Endothelial cell (in vitro differentiated cells): ENCODE measurements at regions not wholly inside any gene's neighbourhood (a gene's known extent, or its start where the extent isn't known, plus 50 kb on each side); places are given as distances from the start of the nearest gene placed in this dataset.
A peak's percentile ranks its signal among the peaks of the same experiment; 100 is the strongest.

Experiments
- DNase-seq: peaks from one replicate; pipeline ENCODE4 v3.0.0; 2021; ENCODE audit warnings: low spot score
- H3K27ac Mint-ChIP-seq: one replicate; pipeline ENCODE4 v1.8.0; 2021; ENCODE audit warnings: mixed read lengths, inconsistent platforms; ENCODE audit not compliant: unreplicated experiment
- H3K27me3 Mint-ChIP-seq: one replicate; pipeline ENCODE4 v1.8.0; 2021; ENCODE audit warnings: mild to moderate bottlenecking, moderate library complexity, mixed read lengths, inconsistent platforms; ENCODE audit not compliant: unreplicated experiment
- H3K36me3 Mint-ChIP-seq: one replicate; pipeline ENCODE4 v1.8.0; 2021; ENCODE audit warnings: mild to moderate bottlenecking, low read depth, mixed read lengths, inconsistent platforms; ENCODE audit not compliant: unreplicated experiment
- H3K4me1 Mint-ChIP-seq: one replicate; pipeline ENCODE4 v1.8.0; 2021; ENCODE audit warnings: mild to moderate bottlenecking, mixed read lengths, inconsistent platforms; ENCODE audit not compliant: unreplicated experiment
- H3K4me3 Mint-ChIP-seq: one replicate; pipeline ENCODE4 v1.8.0; 2021; ENCODE audit warnings: mild to moderate bottlenecking, mixed read lengths, inconsistent platforms; ENCODE audit not compliant: unreplicated experiment
- H3K9me3 Mint-ChIP-seq: one replicate; pipeline ENCODE4 v1.8.0; 2021; ENCODE audit warnings: mixed read lengths, inconsistent platforms; ENCODE audit not compliant: unreplicated experiment
- CTCF ChIP-seq: fragments of 200-600 bp; sonication (generic); IDR thresholded peaks from one replicate; pipeline ENCODE4 v1.5.0; 2021; ENCODE audit warnings: antibody characterized with exemption; ENCODE audit not compliant: unreplicated experiment

- Mint-ChIP-seq H3K36me3 (no peaks in the 10 kb centered on the region), H3K27ac (no peak overlapping the region), H3K4me3 (no peak overlapping the region), H3K27me3 (no peaks in the 10 kb centered on the region), H3K4me1 (peaks cover 10% of the 10 kb centered on the region), H3K9me3 (no peaks in the 10 kb centered on the region)
- TF ChIP-seq CTCF: peak; percentile 47
- DNase-seq: peak; percentile 54
Measured at GRCh38 chr11:33970984-33971466, 79.1 kb upstream of the LMO2 start.

GRCh38 chr11:33967451-33967850 is 75.6 kb upstream of the LMO2 start:
- no peaks in the 10 kb centered on the region for H3K27me3 Mint-ChIP-seq
- H3K4me3 Mint-ChIP-seq: no peak overlapping the region
- H3K36me3 Mint-ChIP-seq: no peaks in the 10 kb centered on the region
- H3K4me1 Mint-ChIP-seq: peaks cover 6% of the 10 kb centered on the region
- no peak overlapping the region for H3K27ac Mint-ChIP-seq
- no peak for TF ChIP-seq CTCF
- H3K9me3 Mint-ChIP-seq: no peaks in the 10 kb centered on the region
- no peak for DNase-seq

- DNase-seq: no peak
- Mint-ChIP-seq H3K9me3 (no peaks in the 10 kb centered on the region), H3K27me3 (no peaks in the 10 kb centered on the region), H3K27ac (no peak overlapping the region), H3K4me1 (peaks cover 4% of the 10 kb centered on the region), H3K36me3 (no peaks in the 10 kb centered on the region), H3K4me3 (no peak overlapping the region)
- no peak for TF ChIP-seq CTCF
Measured at GRCh38 chr11:33965032-33965431, 73.2 kb upstream of the LMO2 start.

- no peaks in the 10 kb centered on the region for H3K27me3 Mint-ChIP-seq
- H3K36me3 Mint-ChIP-seq: no peaks in the 10 kb centered on the region
- no peaks in the 10 kb centered on the region for H3K9me3 Mint-ChIP-seq
- peaks cover 9% of the 10 kb centered on the region for H3K4me1 Mint-ChIP-seq
- TF ChIP-seq CTCF: no peak
- no peak overlapping the region for H3K4me3 Mint-ChIP-seq
- no peak for DNase-seq
- peak overlapping the region; percentile 87 for H3K27ac Mint-ChIP-seq
Measured at GRCh38 chr11:33959855-33960400, 68.1 kb upstream of the LMO2 start.

GRCh38 chr11:33957304-33957917 is 65.5 kb upstream of the LMO2 start:
- peaks cover 16% of the 10 kb centered on the region for H3K4me1 Mint-ChIP-seq
- TF ChIP-seq CTCF: no peak
- no peaks in the 10 kb centered on the region for H3K27me3 Mint-ChIP-seq
- no peak overlapping the region for H3K27ac Mint-ChIP-seq
- H3K9me3 Mint-ChIP-seq: no peaks in the 10 kb centered on the region
- DNase-seq: no peak
- no peak overlapping the region for H3K4me3 Mint-ChIP-seq
- no peaks in the 10 kb centered on the region for H3K36me3 Mint-ChIP-seq
